ENCODE measurements at regions not wholly inside any gene's neighbourhood (a gene's known extent, or its start where the extent isn't known, plus 50 kb on each side); places are given as distances from the start of the nearest gene placed in this dataset.

DNA sequence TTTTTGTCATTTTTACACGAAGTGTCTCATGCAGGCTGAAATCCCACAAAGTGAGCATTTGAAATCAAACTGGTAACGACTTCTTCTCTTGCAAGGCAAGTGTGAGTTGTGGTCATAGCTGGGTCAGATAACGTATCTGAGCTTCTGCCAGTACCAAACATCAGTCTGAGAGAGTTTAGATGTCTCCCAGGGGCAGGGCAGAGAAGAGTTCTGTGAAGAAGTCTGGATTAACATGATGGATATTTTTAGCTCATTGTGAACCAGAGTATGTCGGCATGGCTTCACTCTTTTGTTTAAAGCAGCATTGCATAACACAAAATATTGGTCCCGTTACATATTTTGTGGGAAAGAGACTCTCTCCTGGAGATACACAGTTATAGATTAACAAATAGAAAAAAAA lies 655.5 kb upstream of the KLHL29 start:
- TF ChIP-seq FOXP2 (optimal IDR thresholded peaks at IDR 0.05; ENCODE audit: borderline replicate concordance, extremely low read depth, extremely low read length, insufficient read depth) (no peak), SIN3A (IDR thresholded peaks at IDR 0.05; ENCODE audit: borderline replicate concordance, insufficient read depth, low read length) (no peak), POLR2AphosphoS5 (IDR thresholded peaks at IDR 0.05; ENCODE audit: low read depth, low read length) (no peak), TAF1 (IDR thresholded peaks at IDR 0.05; ENCODE audit: borderline replicate concordance, insufficient read depth, low read length) (no peak)
- TF ChIP-seq, protein P1, sequence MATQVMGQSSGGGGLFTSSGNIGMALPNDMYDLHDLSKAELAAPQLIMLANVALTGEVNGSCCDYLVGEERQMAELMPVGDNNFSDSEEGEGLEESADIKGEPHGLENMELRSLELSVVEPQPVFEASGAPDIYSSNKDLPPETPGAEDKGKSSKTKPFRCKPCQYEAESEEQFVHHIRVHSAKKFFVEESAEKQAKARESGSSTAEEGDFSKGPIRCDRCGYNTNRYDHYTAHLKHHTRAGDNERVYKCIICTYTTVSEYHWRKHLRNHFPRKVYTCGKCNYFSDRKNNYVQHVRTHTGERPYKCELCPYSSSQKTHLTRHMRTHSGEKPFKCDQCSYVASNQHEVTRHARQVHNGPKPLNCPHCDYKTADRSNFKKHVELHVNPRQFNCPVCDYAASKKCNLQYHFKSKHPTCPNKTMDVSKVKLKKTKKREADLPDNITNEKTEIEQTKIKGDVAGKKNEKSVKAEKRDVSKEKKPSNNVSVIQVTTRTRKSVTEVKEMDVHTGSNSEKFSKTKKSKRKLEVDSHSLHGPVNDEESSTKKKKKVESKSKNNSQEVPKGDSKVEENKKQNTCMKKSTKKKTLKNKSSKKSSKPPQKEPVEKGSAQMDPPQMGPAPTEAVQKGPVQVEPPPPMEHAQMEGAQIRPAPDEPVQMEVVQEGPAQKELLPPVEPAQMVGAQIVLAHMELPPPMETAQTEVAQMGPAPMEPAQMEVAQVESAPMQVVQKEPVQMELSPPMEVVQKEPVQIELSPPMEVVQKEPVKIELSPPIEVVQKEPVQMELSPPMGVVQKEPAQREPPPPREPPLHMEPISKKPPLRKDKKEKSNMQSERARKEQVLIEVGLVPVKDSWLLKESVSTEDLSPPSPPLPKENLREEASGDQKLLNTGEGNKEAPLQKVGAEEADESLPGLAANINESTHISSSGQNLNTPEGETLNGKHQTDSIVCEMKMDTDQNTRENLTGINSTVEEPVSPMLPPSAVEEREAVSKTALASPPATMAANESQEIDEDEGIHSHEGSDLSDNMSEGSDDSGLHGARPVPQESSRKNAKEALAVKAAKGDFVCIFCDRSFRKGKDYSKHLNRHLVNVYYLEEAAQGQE (IDR thresholded peaks at IDR 0.05; ENCODE audit: insufficient read depth in 1 of 2, low read depth in 2 of 2, low read length in 2 of 2): no peak

DNA sequence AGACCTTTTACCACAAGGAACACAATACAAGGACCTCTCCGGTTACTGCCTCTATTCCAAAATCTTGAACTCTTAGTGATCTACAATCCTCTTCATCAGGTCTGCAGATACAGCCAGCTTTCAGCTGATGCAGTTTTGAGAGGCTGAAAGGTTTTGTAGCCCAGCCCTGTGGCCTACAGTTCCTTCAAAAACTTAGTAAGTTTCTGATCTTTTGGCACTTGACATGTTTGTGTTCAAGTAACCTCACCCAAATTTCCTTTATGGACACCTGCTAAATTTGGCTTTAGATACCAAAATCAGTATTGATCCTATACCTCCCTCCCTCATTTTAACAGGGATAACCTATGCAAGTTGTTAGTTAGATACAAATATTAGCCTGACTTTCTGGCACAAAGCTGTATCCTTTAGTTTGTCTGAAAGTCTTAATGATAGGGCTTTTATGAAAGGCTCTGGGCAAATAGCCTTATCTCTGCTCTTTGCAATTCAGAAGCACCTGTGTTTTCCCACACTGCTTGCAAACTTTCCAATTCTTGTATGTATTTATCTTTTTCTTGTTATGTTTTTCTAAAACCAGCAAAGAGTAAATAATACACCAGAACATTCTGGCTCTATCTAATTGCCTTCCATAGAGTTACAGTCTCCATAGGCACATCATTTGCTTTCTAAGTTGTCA lies 650.5 kb upstream of the KLHL29 start:
- TF ChIP-seq SIN3A (IDR thresholded peaks at IDR 0.05; ENCODE audit: borderline replicate concordance, insufficient read depth, low read length) (no peak), FOXP2 (optimal IDR thresholded peaks at IDR 0.05; ENCODE audit: borderline replicate concordance, extremely low read depth, extremely low read length, insufficient read depth) (no peak), TAF1 (IDR thresholded peaks at IDR 0.05; ENCODE audit: borderline replicate concordance, insufficient read depth, low read length) (no peak), POLR2AphosphoS5 (IDR thresholded peaks at IDR 0.05; ENCODE audit: low read depth, low read length) (no peak)
- TF ChIP-seq, protein P1 (IDR thresholded peaks at IDR 0.05; ENCODE audit: insufficient read depth in 1 of 2, low read depth in 2 of 2, low read length in 2 of 2): no peak

DNA sequence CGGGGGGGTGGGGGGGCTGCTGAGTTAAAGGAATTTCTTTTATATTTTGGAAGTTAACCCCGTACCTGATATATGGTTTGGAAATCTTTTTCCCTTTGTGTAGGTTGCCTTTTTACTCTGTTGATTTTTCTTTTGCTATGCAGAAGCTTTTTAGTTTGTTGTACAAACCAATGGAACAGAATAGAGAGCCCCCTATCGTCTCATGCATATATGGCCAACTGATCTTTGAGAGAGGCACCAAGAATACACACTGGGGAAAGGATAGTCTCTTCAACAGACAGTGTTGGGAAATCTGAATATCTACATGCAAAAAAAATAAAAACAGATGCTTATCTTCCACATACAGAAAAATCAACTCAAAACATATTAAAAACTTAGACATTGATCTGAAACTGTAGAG lies 647.8 kb upstream of the KLHL29 start:
- no peak for TF ChIP-seq SIN3A (IDR thresholded peaks at IDR 0.05; ENCODE audit: borderline replicate concordance, insufficient read depth, low read length)
- TF ChIP-seq, protein P1 (IDR thresholded peaks at IDR 0.05; ENCODE audit: insufficient read depth in 1 of 2, low read depth in 2 of 2, low read length in 2 of 2): no peak
- TF ChIP-seq TAF1 (IDR thresholded peaks at IDR 0.05; ENCODE audit: borderline replicate concordance, insufficient read depth, low read length): no peak
- TF ChIP-seq POLR2AphosphoS5 (IDR thresholded peaks at IDR 0.05; ENCODE audit: low read depth, low read length): no peak
- TF ChIP-seq FOXP2 (optimal IDR thresholded peaks at IDR 0.05; ENCODE audit: borderline replicate concordance, extremely low read depth, extremely low read length, insufficient read depth): no peak

DNA sequence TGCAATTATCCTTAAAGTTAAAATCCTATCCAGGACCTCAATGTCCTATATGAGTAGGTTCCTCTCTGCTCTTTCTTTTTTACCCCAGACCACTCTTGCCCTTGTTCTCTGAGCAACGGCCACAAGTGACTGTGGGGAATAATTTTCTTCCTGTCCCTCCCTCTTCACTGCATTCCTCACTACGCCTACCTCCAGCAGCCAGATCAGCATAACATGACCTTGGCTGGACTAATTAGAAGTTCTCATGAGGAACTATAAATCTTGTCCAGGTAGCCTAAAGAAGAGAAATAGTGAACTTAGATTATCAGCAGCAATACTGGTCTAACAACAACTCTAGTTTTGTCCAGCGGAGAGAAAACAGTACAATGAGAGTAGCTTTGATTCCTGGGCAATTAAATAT lies 643.8 kb upstream of the KLHL29 start:
- TF ChIP-seq, protein P1 (IDR thresholded peaks at IDR 0.05; ENCODE audit: insufficient read depth in 1 of 2, low read depth in 2 of 2, low read length in 2 of 2): no peak
- TF ChIP-seq TAF1 (IDR thresholded peaks at IDR 0.05; ENCODE audit: borderline replicate concordance, insufficient read depth, low read length) (no peak), FOXP2 (optimal IDR thresholded peaks at IDR 0.05; ENCODE audit: borderline replicate concordance, extremely low read depth, extremely low read length, insufficient read depth) (no peak), POLR2AphosphoS5 (IDR thresholded peaks at IDR 0.05; ENCODE audit: low read depth, low read length) (no peak), SIN3A (IDR thresholded peaks at IDR 0.05; ENCODE audit: borderline replicate concordance, insufficient read depth, low read length) (no peak)

Measured in PFSK-1 (cell line).